Tibial artery (tissue), 4 donors: ENCODE measurements at regions not wholly inside any gene's neighbourhood (a gene's known extent, or its start where the extent isn't known, plus 50 kb on each side); places are given as distances from the start of the nearest gene placed in this dataset.
A peak's percentile ranks its signal among the peaks of the same experiment; 100 is the strongest.

Source experiments
- DNase-seq, 2 donors: peaks; one replicate each; pipeline ENCODE4 v3.0.0-alpha.2; 2019
- H3K27ac ChIP-seq, 2 donors: fragments of 200-600 bp; sonication (generic) in 1 of 2; 1 replicate in 1 of 2; 2 replicates in 1 of 2; pipeline ENCODE4 v1.5.1; 2018 to 2019; ENCODE audit warnings: mild to moderate bottlenecking in 1 of 2
- H3K27me3 ChIP-seq, 2 donors: fragments of 200-600 bp; sonication (generic) in 1 of 2; one replicate each; pipeline versions ENCODE4 v1.5.1 to v1.6.0; 2016 to 2019
- H3K36me3 ChIP-seq, 3 donors: fragments of 200-600 bp; sonication (generic) in 2 of 3; one replicate each; pipeline ENCODE4 v1.5.1; 2016 to 2019; ENCODE audit warnings: mild to moderate bottlenecking in 2 of 3
- H3K4me1 ChIP-seq, 4 donors: fragments of 200-600 bp; sonication (generic) in 2 of 4; 1 replicate in 3 of 4; 2 replicates in 1 of 4; pipeline ENCODE4 v1.5.1; 2016 to 2019
- H3K4me3 ChIP-seq, 2 donors: fragments of 200-600 bp; sonication (generic) in 1 of 2; 1 replicate in 1 of 2; 2 replicates in 1 of 2; pipeline ENCODE4 v1.5.1; 2018 to 2019; ENCODE audit warnings: mild to moderate bottlenecking in 2 of 2
- H3K9me3 ChIP-seq, 3 donors: fragments of 200-600 bp; sonication (generic) in 1 of 3; one replicate each; pipeline ENCODE4 v1.5.1; 2016 to 2019
- intact Hi-C: fragments of 100-400 bp; cut with DNase I; formaldehyde crosslinking; loops from one replicate; pipeline ENCODE4 v1.15.0; 2023; ENCODE audit warnings: low total_unique reads
- TF ChIP-seq, protein P1 (sequence below), 2 experiments: fragments of 200-600 bp in 1 of 2; fragments of 450-650 bp in 1 of 2; IDR thresholded peaks; one replicate each; pipeline ENCODE4 v1.5.1; 2017 to 2019; ENCODE audit warnings: antibody characterized with exemption in 2 of 2, mild to moderate bottlenecking in 1 of 2, moderate library complexity in 1 of 2

DNA sequence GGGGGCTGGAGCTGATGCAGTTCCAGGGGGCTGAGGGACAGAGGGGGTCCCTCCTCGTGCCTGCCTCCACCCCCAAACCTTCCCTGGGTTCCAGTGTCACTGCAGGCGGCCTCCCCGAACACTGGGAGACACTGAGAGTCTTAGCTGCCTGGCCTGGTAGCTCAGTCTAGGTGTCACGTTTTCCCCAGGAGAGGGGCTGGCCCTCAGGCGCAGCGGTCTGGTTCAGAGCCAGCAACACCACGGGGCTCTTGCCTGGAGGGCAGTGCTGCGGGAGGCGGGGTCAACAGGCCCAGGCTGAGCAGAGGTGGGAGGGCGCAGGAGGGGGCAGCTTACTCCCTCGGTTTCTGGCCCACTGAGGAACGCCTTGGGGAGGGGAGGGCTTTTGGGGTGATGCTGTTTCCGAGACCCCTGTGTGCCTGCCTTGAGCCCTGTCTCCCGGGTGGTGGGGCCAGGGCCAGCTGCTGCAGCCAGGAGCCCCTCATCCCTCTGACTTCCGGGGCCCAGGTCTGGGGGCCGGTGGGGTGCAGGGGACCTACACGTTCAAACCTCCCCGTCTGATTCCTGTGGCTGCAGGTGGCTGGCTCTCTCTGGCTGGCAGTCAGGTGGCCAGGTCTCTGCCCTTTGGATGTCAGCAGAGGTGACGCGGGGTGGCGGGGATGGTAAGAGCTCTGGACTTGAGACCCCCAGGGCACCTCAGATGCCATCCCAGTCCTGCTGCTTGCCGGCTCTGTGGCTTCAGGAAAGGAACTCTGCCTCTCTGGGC is 89.3 kb upstream of the GSE1 start:
- peak overlapping the region; percentile 37 to 58 for H3K27ac ChIP-seq
- intact Hi-C loops: no loop called here
- no peaks in the 10 kb centered on the region for H3K9me3 ChIP-seq
- peaks cover 0 to 47% (median 30%) of the 10 kb centered on the region in 4 donors for H3K4me1 ChIP-seq
- TF ChIP-seq, protein P1, sequence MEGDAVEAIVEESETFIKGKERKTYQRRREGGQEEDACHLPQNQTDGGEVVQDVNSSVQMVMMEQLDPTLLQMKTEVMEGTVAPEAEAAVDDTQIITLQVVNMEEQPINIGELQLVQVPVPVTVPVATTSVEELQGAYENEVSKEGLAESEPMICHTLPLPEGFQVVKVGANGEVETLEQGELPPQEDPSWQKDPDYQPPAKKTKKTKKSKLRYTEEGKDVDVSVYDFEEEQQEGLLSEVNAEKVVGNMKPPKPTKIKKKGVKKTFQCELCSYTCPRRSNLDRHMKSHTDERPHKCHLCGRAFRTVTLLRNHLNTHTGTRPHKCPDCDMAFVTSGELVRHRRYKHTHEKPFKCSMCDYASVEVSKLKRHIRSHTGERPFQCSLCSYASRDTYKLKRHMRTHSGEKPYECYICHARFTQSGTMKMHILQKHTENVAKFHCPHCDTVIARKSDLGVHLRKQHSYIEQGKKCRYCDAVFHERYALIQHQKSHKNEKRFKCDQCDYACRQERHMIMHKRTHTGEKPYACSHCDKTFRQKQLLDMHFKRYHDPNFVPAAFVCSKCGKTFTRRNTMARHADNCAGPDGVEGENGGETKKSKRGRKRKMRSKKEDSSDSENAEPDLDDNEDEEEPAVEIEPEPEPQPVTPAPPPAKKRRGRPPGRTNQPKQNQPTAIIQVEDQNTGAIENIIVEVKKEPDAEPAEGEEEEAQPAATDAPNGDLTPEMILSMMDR (IDR thresholded peaks at IDR 0.05): no peak
- H3K36me3 ChIP-seq: no peaks in the 10 kb centered on the region
- no peak overlapping the region for H3K4me3 ChIP-seq
- no peaks in the 10 kb centered on the region for H3K27me3 ChIP-seq
- DNase-seq: peak in 1 of 2 donors; percentile 82

DNA sequence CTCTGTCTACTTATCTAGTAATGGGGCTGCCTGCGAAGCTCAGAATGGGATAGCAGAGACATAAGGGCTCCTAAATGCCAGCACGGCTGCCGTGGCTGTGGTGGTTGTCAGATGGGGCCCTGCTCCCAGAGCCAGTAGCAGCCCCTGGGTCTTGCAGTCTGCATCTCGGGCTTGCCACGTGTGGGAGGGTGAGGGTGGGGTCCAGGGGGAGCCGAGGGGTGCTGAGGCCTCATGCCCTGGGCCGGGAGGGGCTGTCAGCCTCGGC is 88.8 kb upstream of the GSE1 start:
- Histone ChIP-seq H3K4me1 (peaks cover 0 to 47% (median 30%) of the 10 kb centered on the region in 4 donors), H3K36me3 (no peaks in the 10 kb centered on the region), H3K27ac (peak overlapping the region in 1 of 2 donors; percentile 58), H3K4me3 (no peak overlapping the region), H3K9me3 (no peaks in the 10 kb centered on the region), H3K27me3 (no peaks in the 10 kb centered on the region)
- DNase-seq: no peak
- TF ChIP-seq, protein P1 (IDR thresholded peaks at IDR 0.05): no peak
- intact Hi-C loops: no loop called here

DNA sequence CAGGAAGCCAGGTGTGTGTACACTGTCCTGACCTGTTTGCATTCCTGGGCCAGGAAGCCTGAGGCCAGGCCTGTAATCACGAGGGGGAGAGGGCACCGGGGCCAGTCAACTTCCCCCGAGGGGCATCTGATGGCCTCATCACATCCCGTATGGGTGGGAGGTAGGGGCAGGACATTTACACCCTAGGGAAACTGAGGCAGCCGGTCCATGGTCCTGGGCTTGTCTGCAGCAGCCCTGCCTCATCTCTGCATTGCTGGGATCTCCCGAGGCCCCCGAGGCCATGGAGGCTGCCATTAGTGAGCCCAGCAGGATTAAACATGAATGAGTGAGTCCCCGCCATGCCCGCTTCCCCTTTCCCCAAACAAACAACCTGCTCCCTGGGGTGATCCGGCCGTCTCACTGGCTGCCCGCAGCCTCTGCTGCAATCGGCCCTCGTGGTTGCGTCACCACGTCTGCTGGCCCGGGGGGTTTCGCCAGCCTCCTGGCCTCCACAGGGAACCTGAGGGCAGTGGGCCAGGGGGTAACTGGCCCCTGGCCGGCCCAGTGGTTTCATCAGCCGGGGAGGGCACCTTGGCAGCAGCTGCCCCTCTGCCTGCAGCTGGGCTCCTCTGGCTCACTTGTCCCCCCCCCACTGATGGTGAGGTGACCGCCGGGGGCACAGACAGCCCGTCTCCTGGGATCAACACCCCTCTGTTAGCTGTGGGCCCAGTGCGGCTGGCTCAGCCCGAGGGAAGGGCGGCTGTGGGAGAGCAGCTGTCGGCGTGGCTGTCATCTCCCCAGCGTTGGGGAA is 88.3 kb upstream of the GSE1 start:
- no peaks in the 10 kb centered on the region for H3K9me3 ChIP-seq
- no peaks in the 10 kb centered on the region for H3K36me3 ChIP-seq
- H3K27ac ChIP-seq: peak overlapping the region in 1 of 2 donors; percentile 58
- peaks cover 0 to 47% (median 30%) of the 10 kb centered on the region in 4 donors for H3K4me1 ChIP-seq
- no peak overlapping the region for H3K4me3 ChIP-seq
- peak; percentile 63 to 89 for DNase-seq
- intact Hi-C loops: no loop called here
- no peaks in the 10 kb centered on the region for H3K27me3 ChIP-seq
- TF ChIP-seq, protein P1 (IDR thresholded peaks at IDR 0.05): no peak

DNA sequence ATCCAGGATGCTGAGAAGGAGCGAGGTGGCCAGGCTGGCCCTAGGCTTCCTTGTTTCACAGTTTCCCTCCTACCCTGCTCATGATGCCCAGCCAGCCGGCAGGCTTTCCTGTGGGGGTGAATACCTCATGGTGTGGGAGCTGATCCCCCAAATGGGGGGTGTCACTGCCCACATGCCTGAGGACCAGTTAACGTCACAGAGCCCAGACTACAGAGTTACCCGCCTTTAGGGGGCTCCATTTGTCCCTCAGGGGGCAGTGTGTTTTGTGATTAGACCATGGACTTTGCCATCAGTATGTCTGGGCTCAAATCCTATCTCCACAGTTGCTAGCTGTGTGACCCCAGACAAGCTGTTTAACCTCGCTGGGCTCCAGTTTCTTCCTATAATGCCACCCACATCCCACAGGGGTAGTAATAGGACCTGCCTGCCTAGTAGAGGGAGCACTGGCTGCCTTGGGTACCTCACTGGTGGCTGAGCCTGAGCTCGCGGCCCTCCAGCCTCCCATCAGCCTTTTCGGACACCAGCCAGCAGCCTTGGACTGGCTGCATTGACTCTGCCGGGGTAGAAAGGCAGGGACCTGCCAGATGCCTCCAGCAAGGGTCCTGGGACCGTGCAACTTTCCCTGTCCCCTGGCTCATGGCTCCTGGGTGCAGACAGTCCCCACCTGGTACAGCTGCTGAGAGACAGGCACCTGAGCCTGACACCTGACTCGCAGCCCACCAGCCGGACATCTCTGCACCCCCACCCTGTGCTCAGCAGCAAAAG is 87.5 kb upstream of the GSE1 start:
- Histone ChIP-seq H3K27me3 (no peaks in the 10 kb centered on the region), H3K4me1 (peaks cover 0 to 45% (median 30%) of the 10 kb centered on the region in 4 donors), H3K27ac (peak overlapping the region; percentile 2 to 39), H3K9me3 (no peaks in the 10 kb centered on the region), H3K4me3 (no peak overlapping the region), H3K36me3 (no peaks in the 10 kb centered on the region)
- TF ChIP-seq, protein P1 (IDR thresholded peaks at IDR 0.05): no peak
- intact Hi-C loops: no loop called here
- DNase-seq: no peak

DNA sequence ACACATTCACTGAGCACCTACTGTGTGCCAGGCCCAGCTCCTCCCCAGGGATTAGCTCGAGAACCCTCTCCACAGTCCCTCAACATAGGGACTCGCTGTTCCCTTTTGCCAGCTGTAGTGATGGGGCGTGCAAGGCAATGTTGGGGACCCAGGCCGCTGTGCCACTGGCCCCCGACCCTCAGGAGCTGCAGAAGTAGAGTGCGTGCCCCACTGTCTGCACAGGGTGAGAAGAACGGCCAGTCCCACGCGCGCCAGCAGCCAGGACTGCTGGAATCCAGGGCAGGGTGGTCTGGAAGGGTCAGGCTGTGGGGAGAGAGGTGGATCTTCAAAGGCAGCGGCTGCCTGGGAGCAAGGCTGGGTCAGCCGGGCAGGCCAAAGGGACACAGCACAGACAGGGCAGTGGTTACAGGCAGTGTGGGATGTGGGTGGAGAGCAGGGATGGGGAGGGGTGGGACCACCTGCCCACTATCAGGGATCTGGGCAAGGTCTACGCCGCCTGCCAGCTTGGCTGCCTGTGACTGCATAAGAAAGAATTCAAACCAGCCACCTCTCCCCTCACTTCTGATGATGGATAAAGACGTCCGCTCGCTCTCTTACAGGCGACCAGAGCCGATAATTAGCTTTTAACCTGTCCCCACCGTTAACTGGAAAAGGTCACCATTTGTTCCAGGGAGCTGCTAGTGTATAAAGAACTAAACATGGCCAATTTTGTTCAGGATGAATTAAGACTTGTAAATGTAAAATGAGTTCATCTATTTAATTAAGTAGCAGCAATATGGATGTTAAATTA is 86.7 kb upstream of the GSE1 start:
- intact Hi-C loops: no loop called here
- no peak for DNase-seq

More for the DNA sequence above, 86.7 kb upstream of the GSE1 start:
- Histone ChIP-seq H3K36me3 (no peaks in the 10 kb centered on the region), H3K4me3 (no peak overlapping the region), H3K4me1 (peaks cover 0 to 37% (median 30%) of the 10 kb centered on the region in 4 donors), H3K27me3 (no peaks in the 10 kb centered on the region), H3K27ac (no peak overlapping the region), H3K9me3 (no peaks in the 10 kb centered on the region)
- TF ChIP-seq, protein P1 (IDR thresholded peaks at IDR 0.05): no peak
